Central memory CD4-positive, alpha-beta T cell (primary cell): ENCODE measurements at regions not wholly inside any gene's neighbourhood (a gene's known extent, or its start where the extent isn't known, plus 50 kb on each side); places are given as distances from the start of the nearest gene placed in this dataset.

Source experiments
- DNase-seq: peaks from one replicate; pipeline ENCODE4 v3.0.0; 2022

DNA sequence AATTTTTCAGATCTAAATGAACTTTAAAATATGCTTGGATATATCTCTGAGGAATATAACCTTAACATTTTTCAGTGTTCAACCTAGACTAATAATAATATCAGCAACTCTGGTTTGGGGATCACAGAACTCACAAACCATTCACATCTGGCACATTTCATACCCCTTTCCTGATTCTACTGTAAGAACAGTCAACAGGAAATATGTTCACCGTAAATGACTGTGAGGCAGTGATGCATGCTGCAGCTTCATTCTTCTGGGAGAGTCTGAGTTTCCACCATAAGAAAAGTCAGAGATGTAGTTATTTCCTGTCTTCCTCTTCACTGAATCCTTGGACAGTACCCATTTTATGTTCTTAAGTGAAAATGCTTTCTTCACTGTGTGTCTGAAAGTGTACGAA is 134.2 kb upstream of the IFNGR1 start:
- DNase-seq, result no peak

DNA sequence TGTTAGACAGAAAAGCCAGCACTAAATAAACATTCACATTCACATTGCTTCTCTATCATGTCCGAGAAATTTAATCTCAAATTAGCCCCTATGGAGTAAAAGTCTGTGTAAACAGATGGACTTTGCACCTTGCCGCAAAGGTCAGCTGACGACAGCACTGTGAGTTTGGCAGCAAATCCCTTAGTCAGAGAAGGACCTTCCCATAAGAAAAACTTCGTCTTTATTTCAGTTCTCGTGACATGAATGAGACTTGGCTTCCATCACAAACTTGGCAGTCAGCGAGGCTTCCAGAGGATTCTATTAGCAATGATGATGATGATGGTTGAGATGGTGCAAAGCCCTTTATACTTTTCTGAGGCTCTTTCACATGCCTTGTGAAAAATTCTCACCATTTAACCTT is 133.7 kb upstream of the IFNGR1 start:
- DNase-seq, result no peak

DNA sequence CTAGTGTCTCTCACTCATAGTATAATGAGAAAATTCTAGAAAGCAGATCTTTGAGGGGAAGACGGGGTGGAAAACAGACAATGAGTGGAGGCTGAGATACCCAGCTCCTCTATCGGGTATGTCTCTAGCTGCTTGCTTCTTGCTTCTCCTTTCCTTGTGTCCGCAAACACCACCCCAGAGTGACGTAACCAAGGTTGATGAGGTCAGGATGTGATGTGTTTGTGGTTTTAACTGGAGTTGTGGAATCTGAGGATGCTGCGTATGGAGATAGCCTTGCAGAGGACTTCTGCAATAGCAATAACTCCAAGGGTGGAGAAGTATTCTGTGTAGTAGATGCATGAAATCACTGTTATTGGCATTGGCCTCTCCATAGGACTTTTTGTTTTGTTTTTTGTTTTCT is 132.7 kb upstream of the IFNGR1 start:
- no peak for DNase-seq

DNA sequence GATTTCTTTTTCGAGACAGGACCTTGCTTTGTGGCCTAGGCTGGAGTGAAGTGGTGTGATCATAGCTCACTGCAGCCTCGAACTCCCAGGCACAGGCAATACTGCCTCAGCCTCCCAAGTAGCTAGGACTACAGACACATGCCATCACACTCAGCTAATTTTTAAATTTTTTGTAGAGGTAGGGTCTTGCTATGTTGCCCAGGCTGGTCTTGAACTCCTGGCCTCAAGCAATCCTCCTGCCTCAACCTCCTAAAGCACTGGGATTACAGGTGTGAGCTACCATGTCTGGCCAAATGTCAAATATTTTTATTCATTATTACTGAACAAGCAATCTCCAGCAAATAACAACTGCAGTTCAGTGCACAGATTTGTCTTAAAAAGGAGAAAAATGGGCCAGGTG is 131.7 kb upstream of the IFNGR1 start:
- DNase-seq, result no peak

DNA sequence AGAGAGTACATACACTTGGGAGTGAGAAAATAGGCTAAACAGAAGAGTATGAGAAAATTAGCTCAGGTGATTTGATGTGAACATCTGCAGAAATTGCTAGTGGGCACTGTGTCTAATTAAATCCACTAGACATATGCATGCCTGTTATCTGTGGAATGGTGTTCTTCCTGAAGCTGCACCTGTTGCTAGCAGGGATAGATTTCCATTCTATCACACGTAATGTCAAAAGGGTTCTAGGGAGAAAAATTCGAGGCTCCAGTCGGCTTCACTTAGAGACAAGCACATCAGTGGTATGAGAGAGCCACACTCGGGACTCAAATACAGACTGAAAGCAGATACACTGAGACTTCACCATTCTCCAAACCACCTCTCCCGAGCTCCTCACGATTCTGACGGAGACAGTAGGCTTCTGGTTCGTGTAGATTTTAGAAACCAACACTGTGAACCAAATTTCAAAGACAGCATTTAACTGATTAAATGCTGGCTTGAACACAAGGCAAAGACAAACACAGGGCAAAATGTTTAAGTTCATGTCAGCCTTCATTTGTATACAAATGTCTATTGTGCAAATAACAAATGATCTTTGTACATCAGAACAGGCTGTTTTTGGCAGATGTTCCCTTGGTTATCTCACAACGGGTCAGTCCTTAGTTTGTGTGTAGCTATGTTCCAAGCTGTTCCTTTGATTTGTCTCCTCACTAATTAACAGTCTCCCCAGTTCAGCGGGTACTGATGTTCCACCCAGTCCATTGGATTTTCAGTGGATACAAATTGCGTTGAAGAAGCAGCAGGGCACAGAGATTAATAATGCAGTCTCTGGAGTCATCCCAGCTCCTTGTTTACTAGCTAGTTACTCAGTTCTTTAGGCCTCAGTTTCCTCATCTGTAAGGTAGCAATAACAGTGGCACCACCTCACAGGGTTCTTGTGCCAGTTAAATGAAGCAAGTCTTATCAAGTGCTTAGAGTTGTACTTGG is 131.0 kb upstream of the IFNGR1 start:
- DNase-seq, result no peak

DNA sequence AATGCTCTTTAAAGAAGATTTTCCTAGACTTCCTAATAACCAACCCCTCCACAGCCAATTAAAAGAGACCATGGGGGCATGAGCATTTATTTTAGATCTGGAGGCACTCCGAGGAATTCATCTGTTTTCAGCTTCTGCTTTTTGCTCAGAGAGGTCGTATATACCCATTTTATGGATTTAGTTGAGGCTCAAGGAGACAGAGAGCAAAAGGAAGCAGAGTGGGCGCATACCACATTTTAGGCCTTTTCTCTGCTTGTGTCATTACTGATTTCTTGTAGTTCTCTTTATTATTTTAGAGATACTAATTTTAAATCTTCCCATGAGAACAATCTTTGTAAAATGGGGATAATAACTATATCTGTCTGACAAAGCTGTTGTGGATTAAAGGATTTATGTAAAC is 129.6 kb upstream of the IFNGR1 start:
- no peak for DNase-seq

DNA sequence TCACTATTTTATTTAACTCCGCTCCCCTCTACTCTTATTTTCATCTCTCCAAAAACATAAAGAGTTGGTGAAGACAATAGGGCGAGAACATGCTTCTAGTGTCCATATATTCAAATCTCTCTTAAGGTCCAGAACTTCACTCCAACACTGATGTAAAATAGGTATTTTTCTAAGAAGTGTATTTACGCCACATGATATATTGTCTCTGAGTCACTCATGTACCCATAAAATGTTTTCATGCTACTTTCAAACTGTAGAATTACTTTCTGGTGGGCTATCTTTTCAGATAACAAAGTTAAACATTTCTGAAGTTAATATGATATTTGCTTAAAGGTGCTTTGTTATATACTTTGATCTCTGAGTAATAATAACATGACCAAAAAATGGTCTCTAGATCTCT is 124.1 kb upstream of the IFNGR1 start:
- no peak for DNase-seq

DNA sequence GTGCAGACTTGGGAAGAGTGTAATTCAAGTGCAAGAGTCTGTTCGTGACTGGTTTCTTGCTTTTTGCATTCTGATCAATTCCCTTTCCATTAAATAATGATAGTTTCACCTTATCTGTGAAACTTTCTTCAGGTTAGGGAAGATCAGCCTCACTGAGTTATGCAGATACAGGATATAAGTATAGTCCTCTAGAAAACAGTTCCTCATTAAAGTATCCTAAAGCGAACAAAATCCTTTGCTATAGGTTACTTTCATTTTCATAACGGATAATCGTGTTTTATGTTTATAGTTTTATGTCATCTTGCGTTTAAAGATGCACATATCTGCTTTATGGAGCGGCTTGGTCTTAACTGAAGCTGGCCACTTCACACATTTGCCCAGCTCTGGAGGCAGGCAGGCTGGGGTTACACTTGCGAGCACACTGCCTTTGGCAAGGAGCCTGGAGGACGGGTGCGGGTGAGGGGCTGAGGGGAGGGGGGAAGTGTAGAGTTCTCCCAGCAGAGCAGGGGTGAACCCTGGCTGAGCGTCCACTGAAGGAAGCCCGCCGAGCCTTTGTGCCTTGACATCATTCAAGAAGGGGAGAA is 123.5 kb upstream of the IFNGR1 start:
- DNase-seq, result no peak

DNA sequence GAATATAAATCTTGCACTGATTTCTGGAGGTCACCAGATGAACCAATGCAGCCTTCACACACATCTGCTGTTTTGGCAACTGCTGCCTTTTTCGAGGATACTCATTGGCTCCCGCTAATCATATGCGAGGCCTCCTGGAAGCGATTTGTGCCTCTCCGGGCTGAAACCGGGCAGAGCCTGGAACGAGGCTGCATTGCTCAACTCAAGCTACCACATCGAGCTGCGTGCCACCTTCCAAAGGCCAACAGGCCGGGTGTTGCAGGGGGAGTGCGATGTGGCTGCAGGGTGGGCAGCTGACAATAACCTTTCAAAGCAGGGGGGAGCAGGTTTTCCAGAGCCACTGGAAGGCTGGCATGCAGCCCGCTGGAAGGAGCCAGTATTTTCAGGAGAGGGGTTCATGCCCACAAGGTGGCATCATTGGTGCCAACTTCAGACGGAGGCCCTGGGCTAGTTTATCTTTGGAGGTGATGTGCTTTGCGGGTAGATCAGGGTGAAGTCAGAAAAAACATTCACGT is 122.6 kb upstream of the IFNGR1 start:
- DNase-seq, result peak; percentile 48

DNA sequence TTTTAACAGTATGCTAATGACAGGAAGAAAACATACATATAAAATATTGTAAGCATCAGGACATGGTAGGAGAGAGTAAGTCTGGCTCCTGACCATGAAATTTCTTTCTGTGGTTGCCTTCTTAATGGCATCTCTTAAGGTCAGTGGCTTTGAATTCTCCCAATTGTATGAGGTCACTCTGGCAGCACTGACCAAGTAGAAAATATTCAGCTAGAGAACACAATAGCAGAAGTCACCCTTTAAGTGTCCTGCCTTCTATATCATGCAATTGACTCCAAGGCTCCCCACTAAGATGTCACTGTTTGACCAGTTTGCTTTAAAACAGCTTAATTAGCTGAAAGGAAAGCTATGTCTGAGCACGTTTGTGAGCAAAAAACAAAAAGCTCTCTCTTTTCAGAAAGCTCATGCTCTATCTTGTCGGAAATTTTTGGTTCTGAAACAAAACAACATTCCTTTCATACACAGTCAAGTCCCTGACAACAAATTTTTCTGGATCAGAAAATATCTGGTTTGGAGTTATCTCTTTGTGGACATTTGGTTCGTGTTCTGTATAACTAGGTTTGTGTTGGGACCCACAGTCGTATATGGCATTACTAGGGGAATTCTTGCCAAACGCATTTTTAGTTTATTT is 120.9 kb upstream of the IFNGR1 start:
- no peak for DNase-seq

DNA sequence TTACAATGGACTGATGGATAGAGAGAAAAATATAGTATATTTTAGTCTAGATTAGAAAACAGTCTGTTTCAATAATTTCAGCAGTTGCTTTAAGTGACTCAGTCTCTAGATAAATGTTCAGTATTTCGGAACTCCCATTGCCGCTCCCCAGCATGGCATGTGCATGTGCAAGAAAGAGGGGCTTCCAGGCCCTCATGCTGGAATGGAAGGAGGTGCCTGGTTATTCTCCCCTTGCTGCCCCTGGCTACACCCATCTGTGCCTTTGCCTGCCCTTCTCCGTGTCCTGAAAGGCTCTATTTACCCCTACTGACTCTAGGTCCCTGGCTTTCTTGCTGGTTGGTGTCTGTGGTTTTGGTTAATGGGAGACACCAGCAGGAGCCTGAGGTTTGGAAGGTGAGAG is 115.7 kb upstream of the IFNGR1 start:
- DNase-seq, result no peak

DNA sequence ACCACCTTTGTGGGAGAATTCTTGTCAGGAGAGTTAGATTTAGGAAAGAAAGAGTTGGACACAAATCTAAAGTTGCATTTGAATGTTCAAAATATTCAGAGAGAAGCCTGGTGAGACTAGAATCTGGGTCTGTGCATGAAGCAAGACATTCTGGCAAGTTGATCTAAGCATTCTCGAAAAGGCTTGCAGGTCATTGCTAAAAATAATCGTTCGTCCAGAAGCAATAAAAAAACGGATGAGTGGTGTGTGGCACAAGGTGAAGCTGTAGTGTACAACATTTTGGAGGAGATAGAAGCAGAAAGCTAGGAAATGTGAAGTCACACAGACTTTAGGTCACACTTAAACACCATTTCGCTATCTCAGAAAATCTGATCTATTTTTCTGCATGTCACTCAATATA is 114.9 kb upstream of the IFNGR1 start:
- no peak for DNase-seq

DNA sequence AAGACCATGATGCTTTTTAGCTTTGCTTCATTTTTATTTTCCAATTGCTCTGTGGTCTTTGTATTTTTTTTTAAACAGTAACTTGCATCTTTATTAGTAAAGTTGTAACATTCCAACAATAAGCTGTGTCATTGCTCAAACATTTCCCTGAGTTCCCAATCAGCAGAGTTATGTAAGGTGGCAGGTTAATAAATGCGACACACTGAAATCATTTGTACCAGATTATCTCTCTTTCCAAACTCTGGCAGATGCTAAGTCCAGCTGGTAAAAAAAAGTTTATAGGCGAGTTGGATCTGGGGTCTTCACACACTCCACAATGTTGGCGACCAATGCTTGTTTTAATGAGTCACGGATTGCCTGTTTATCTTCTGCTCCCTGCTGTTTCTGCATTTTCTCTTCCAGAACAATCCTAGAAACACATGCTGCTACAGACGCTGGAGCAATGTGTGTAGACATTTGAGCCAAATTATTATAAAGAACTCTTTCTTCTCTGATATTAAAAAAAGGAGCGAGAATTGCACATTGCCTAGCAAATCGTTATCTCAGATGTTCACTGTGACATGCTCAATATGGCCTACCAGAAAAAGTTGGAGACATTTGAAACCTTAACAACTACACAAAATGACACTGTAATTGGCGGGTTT is 113.6 kb upstream of the IFNGR1 start:
- no peak for DNase-seq

DNA sequence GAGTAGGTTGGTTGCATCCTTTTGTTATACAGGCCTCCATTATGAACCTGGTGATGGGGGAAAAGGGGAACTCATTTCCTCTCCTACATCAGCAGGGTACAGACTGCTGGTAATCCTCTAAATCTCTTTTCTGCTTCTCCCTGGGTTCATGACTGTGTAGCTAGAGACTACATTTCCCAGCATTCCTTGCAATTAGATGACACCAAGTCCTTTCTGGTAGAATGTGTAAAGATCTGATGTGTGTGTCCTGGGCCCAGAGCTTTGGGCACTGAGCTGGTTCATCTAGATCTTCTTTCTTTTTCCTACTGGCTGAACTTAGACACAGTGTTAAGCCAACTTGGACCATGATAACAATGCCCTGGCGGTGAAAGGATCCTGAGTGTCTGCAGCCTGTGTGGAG is 104.7 kb upstream of the IFNGR1 start:
- no peak for DNase-seq

DNA sequence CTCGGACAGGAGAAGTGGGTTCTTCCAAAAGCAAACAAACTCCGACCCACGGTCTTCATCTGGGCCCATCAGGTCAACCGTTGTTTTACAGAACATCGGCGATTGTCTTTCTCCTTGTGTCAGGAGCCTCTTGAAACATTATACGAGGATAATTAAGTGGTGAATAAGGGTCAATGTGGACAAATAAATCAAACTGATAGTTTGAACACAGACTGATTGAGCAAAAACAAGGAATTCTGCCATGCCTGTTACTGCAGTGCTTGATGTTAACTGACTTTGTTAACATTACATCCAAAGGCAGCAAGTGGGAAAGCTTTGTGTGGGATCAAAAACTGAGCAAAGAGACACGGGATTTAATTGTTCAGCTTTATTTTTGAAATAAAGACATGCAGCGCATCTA is 101.1 kb upstream of the IFNGR1 start:
- DNase-seq, result no peak

DNA sequence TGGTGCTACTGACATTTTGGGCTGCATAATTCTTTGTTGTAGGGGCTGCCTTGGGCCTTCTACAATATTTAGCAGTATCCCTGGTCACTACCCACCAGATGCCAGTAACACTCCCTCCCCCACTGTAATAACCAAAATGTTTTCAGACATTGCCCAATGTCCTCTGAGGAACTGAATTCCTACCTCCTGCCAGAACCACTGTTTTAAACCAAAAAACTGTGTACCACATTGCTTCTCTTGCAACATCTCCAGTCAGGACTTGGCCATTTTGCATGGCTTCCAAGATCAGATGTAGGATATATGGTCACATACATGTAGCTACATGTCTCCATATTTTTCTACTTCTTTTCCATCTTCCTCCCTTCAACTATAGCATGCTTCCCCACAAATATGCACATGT is 97.4 kb upstream of the IFNGR1 start:
- no peak for DNase-seq

DNA sequence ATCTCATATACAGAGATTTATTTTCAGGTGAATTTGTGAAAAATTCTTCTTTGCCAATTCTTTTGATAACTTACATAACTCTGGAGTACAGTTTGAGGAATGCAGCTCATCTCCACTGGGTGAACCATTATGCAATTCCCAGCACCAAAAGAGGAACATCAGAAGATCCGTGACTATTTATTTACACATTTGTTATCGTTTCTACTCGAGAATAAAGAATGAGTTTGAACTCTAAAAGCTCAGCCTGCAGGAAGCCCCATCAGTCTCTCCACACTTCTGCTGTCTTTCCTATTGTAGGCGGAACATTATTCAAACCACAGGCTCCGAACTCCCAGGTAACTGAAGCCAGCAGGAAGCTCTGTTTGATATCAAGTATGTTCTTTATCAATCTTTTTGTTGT is 95.9 kb upstream of the IFNGR1 start:
- DNase-seq, result no peak

DNA sequence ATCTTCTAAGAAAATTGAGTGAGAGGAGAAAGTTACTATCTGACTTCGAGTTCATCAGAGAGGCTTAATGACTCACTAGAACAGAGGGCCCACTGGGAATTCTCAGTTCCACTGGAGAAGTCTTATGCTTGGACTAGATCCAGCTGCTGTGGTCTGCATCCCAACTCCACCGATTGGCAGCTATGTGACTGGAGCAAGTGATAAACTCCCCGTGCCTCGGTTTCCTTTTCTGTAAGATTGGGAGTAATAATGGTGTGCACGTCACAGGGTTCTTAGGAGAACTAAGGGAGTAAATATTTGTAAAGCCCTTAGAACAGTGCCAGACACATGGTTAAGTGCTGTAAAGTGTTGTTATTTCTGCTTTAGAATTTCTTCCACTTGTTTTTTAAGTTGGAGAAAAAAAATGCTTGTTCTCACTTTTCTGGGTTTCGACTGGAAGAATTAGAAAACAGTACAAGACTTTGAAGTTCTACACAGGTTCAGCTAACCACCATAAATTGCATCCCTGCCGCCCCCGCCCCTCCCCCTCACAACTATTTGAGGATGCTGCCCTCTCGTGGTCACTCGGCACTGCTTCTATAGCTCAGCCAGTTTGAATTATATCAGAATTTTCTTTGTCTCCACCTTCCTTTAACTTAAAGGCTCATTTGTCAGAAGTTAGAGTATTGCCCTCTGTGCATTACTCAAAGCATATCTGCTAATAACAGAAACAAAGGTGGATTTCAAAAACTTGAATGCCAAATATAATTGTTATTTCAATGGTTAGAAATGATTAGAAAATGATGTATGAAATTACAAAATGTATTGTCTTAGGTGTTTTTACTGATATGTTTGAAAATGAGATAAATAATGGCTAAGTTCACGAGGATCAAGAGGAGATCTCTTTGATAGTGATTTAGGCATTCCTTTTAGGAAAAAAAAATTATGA is 95.0 kb upstream of the IFNGR1 start:
- DNase-seq, result peak; percentile 43

DNA sequence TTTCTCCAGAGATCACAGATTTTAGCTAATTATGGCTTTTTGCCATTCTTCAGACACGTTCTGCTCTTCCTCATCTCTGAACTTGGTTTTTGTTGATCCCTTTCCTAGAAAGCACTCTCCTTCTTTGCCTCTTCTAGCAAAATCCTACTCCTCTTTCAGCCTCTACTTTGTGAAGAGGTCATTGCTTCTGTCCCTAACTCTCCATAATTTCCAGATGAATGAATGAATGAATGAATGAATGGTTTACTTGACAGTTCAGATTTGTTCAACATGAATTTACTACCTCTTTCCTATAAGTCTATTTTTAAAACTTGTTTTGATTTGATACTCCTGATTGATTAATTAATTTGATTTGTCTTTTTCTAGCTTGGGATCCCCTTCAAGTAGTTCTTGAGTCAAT is 94.0 kb upstream of the IFNGR1 start:
- no peak for DNase-seq

DNA sequence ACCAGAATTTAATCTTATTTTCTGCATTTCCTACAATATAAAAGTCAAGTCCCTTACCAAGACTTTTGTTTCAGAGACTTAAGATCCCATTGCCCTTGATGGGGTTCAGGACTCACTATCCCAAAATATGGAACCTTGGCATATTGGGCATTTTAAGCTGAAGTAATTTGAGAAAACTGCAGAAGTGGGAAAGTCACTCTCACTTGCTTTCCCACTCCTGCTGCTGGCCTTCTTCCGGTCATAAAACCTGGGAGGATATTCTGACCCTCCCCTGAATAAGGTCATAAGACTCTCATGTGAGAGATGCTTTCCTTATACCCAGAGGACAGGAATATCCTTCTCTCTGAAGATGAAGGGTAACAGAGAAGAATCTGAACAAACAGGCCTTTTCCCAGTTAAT is 92.8 kb upstream of the IFNGR1 start:
- DNase-seq, result no peak

DNA sequence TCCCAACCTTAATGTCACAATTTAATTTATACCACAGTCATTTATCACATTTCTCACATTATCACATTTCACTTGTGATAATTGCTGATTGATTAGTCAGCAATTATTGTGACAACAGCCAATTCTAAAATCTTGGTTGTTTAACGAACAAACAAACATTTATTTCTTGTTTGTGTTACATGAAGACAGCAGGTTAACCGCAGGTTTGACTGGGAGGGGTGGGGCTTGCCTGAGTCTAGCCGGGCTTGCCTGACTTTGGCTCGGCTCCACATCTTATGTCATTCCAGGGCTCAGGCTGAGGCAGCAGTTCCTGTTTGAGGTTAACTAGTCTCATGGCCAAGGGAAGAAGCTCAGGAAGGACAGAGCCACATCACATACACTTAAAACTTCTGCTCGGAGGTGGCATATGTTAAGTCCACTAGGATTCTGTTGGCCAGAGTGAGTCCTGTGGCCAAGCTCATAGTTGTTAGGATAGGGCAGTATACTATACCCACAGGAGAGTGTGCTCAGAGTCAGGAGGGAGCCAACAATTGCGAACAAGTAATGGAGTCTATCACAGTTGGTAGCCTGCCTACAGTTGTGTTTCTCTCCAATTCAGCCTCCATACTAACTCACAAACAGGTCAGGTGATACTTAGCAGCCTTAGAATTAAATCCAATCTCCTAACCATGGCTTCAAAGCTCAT is 90.0 kb upstream of the IFNGR1 start:
- peak; percentile 14 for DNase-seq
